ENCODE measurements at regions not wholly inside any gene's neighbourhood (a gene's known extent, or its start where the extent isn't known, plus 50 kb on each side); places are given as distances from the start of the nearest gene placed in this dataset.

GRCh38 chr1:68785328-68785727, 288.4 kb upstream of the DEPDC1 start:
- Histone ChIP-seq H3K4me1 (ENCODE audit: insufficient read depth) (no peaks in the 10 kb centered on the region), H2AFZ (no peak overlapping the region), H3K36me3 (ENCODE audit: low read depth) (no peaks in the 10 kb centered on the region), H3K27ac (no peak overlapping the region), H3F3A (ENCODE audit: insufficient read depth) (no peaks in the 10 kb centered on the region), H3K9ac (no peak overlapping the region), H4K20me1 (ENCODE audit: insufficient read depth) (no peaks in the 10 kb centered on the region), H3K27me3 (replicated peaks; ENCODE audit: insufficient read depth) (no peaks in the 10 kb centered on the region), H3K79me2 (ENCODE audit: insufficient read depth) (no peaks in the 10 kb centered on the region), H3K9me3 (ENCODE audit: low read depth) (no peaks in the 10 kb centered on the region), H3K4me2 (ENCODE audit: unreplicated experiment) (no peak overlapping the region), H3K9me2 (ENCODE audit: insufficient read depth) (0 out of 2 replicates have a peak, but pooled peaks cover 3% of the 10 kb centered on the region), H3K4me3 (no peak overlapping the region)
- in situ Hi-C loops (cut with MboI), result no loop called here
- no peak for TF ChIP-seq EZH2phosphoT487 (IDR thresholded peaks at IDR 0.05; ENCODE audit: insufficient read depth, low read depth)
- no peak for TF ChIP-seq EZH2 (IDR thresholded peaks at IDR 0.05; ENCODE audit: insufficient read depth, poor library complexity, severe bottlenecking)
- WGBS, 2 experiments (ENCODE audit: low coverage in 1 of 2, low lambda C conversion rate in 2 of 2, missing lambda C conversion rate in 2 of 2), result 6 to 16% methylated on average over 2 of the region's 2 CpGs
- DNase-seq, result no peak

GRCh38 chr1:68788762-68789161, 291.9 kb upstream of the DEPDC1 start:
- no peak overlapping the region for H3K27ac ChIP-seq
- no peak overlapping the region for H3K4me2 ChIP-seq (ENCODE audit: unreplicated experiment)
- in situ Hi-C loops (cut with MboI), result no loop called here
- H4K20me1 ChIP-seq (ENCODE audit: insufficient read depth), result no peaks in the 10 kb centered on the region
- H3K27me3 ChIP-seq (replicated peaks; ENCODE audit: insufficient read depth), result no peaks in the 10 kb centered on the region
- H3F3A ChIP-seq (ENCODE audit: insufficient read depth), result no peaks in the 10 kb centered on the region
- no peaks in the 10 kb centered on the region for H3K36me3 ChIP-seq (ENCODE audit: low read depth)
- 0 out of 2 replicates have a peak, but pooled peaks cover 3% of the 10 kb centered on the region for H3K9me2 ChIP-seq (ENCODE audit: insufficient read depth)
- 0 to 19% methylated on average over 1 of the region's 1 CpG for WGBS, 2 experiments (ENCODE audit: low coverage in 1 of 2, low lambda C conversion rate in 2 of 2, missing lambda C conversion rate in 2 of 2)
- H3K4me1 ChIP-seq (ENCODE audit: insufficient read depth), result no peaks in the 10 kb centered on the region
- no peak overlapping the region for H3K9ac ChIP-seq
- no peak for DNase-seq
- H3K79me2 ChIP-seq (ENCODE audit: insufficient read depth), result no peaks in the 10 kb centered on the region
- no peaks in the 10 kb centered on the region for H3K9me3 ChIP-seq (ENCODE audit: low read depth)
- TF ChIP-seq EZH2 (IDR thresholded peaks at IDR 0.05; ENCODE audit: insufficient read depth, poor library complexity, severe bottlenecking) (no peak), EZH2phosphoT487 (IDR thresholded peaks at IDR 0.05; ENCODE audit: insufficient read depth, low read depth) (no peak)
- no peak overlapping the region for H3K4me3 ChIP-seq
- H2AFZ ChIP-seq, result no peak overlapping the region

- H3K4me3 ChIP-seq, result no peak overlapping the region
- no peaks in the 10 kb centered on the region for H3F3A ChIP-seq (ENCODE audit: insufficient read depth)
- in situ Hi-C loops (cut with MboI), result no loop called here
- DNase-seq, result no peak
- H3K9me2 ChIP-seq (ENCODE audit: insufficient read depth), result 0 out of 2 replicates have a peak, but pooled peaks cover 3% of the 10 kb centered on the region
- H2AFZ ChIP-seq, result no peak overlapping the region
- H3K27me3 ChIP-seq (replicated peaks; ENCODE audit: insufficient read depth), result no peaks in the 10 kb centered on the region
- H3K79me2 ChIP-seq (ENCODE audit: insufficient read depth), result no peaks in the 10 kb centered on the region
- no peak overlapping the region for H3K9ac ChIP-seq
- H3K4me1 ChIP-seq (ENCODE audit: insufficient read depth), result no peaks in the 10 kb centered on the region
- no peak overlapping the region for H3K4me2 ChIP-seq (ENCODE audit: unreplicated experiment)
- no peaks in the 10 kb centered on the region for H4K20me1 ChIP-seq (ENCODE audit: insufficient read depth)
- 30 to 32% methylated on average over 3 of the region's 3 CpGs for WGBS, 2 experiments (ENCODE audit: low coverage in 1 of 2, low lambda C conversion rate in 2 of 2, missing lambda C conversion rate in 2 of 2)
- TF ChIP-seq EZH2phosphoT487 (IDR thresholded peaks at IDR 0.05; ENCODE audit: insufficient read depth, low read depth) (no peak), EZH2 (IDR thresholded peaks at IDR 0.05; ENCODE audit: insufficient read depth, poor library complexity, severe bottlenecking) (no peak)
- H3K36me3 ChIP-seq (ENCODE audit: low read depth), result no peaks in the 10 kb centered on the region
- H3K27ac ChIP-seq, result no peak overlapping the region
- H3K9me3 ChIP-seq (ENCODE audit: low read depth), result no peaks in the 10 kb centered on the region
Measured at GRCh38 chr1:68791800-68792199, 294.9 kb upstream of the DEPDC1 start.

- Histone ChIP-seq H4K20me1 (ENCODE audit: insufficient read depth) (no peaks in the 10 kb centered on the region), H3K4me1 (ENCODE audit: insufficient read depth) (no peaks in the 10 kb centered on the region), H3K27me3 (replicated peaks; ENCODE audit: insufficient read depth) (no peaks in the 10 kb centered on the region), H3K27ac (no peak overlapping the region), H3K9me2 (ENCODE audit: insufficient read depth) (no peaks in the 10 kb centered on the region), H2AFZ (no peak overlapping the region), H3K9ac (no peak overlapping the region), H3K4me3 (no peak overlapping the region), H3K36me3 (ENCODE audit: low read depth) (no peaks in the 10 kb centered on the region), H3K79me2 (ENCODE audit: insufficient read depth) (no peaks in the 10 kb centered on the region), H3F3A (ENCODE audit: insufficient read depth) (no peaks in the 10 kb centered on the region), H3K9me3 (ENCODE audit: low read depth) (no peaks in the 10 kb centered on the region), H3K4me2 (ENCODE audit: unreplicated experiment) (no peak overlapping the region)
- in situ Hi-C loops (cut with MboI), result no loop called here
- DNase-seq, result no peak
- no peak for TF ChIP-seq EZH2phosphoT487 (IDR thresholded peaks at IDR 0.05; ENCODE audit: insufficient read depth, low read depth)
- no peak for TF ChIP-seq EZH2 (IDR thresholded peaks at IDR 0.05; ENCODE audit: insufficient read depth, poor library complexity, severe bottlenecking)
Measured at GRCh38 chr1:68795956-68796355, 299.1 kb upstream of the DEPDC1 start.

GRCh38 chr1:68796888-68797287, 300.0 kb upstream of the DEPDC1 start:
- no peak overlapping the region for H3K4me2 ChIP-seq (ENCODE audit: unreplicated experiment)
- in situ Hi-C loops (cut with MboI), result no loop called here
- no peak overlapping the region for H3K4me3 ChIP-seq
- TF ChIP-seq EZH2phosphoT487 (IDR thresholded peaks at IDR 0.05; ENCODE audit: insufficient read depth, low read depth) (no peak), EZH2 (IDR thresholded peaks at IDR 0.05; ENCODE audit: insufficient read depth, poor library complexity, severe bottlenecking) (no peak)
- DNase-seq, result no peak
- no peaks in the 10 kb centered on the region for H3K36me3 ChIP-seq (ENCODE audit: low read depth)
- no peak overlapping the region for H3K9ac ChIP-seq
- no peaks in the 10 kb centered on the region for H3F3A ChIP-seq (ENCODE audit: insufficient read depth)
- H3K4me1 ChIP-seq (ENCODE audit: insufficient read depth), result no peaks in the 10 kb centered on the region
- H3K9me2 ChIP-seq (ENCODE audit: insufficient read depth), result no peaks in the 10 kb centered on the region
- H3K27me3 ChIP-seq (replicated peaks; ENCODE audit: insufficient read depth), result no peaks in the 10 kb centered on the region
- no peaks in the 10 kb centered on the region for H4K20me1 ChIP-seq (ENCODE audit: insufficient read depth)
- H2AFZ ChIP-seq, result no peak overlapping the region
- no peaks in the 10 kb centered on the region for H3K79me2 ChIP-seq (ENCODE audit: insufficient read depth)
- H3K27ac ChIP-seq, result no peak overlapping the region
- H3K9me3 ChIP-seq (ENCODE audit: low read depth), result no peaks in the 10 kb centered on the region

All from GM23248 (cell line).